ENCODE measurements at regions not wholly inside any gene's neighbourhood (a gene's known extent, or its start where the extent isn't known, plus 50 kb on each side); places are given as distances from the start of the nearest gene placed in this dataset.

DNA sequence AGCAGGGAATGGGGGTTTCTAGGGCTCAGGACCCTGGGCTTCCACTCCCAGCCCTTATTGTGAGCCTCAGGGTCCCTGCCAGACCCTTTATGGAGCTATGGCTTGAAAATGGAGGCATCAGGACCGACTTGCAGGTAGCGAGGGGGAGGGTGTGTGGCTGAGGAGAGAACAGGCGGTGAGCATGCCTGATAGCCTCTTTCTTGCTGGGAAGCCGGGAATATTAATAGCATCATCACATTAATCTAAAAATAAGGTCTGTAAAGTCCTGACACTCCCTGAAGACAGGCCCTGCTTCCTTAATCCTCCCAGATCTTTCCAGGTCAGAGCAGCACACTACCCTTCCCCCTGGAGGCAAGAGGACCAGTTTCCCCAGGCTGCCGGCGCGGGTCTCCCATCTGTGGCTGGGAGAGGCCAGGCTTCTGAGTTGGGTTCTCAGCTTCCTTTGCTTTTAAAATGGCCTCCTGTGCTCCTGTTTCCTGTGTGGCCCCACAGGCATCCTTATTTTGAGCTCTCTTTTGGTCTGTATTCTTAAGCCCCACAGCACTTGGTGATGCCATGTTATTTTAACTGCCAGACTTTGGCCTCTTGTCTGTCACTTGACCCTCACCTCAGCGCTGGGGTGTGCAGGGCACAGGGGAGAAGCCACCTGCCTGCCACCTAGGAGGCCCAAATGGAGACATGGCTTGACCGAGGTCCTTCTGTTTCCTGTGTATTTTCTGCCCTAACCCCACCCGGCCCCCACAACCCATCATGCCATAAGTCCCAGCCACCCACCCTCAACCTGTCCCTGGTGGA is 185.0 kb upstream of the TOPAZ1 start:
- DNase-seq (ENCODE audit: low spot score), result no peak

DNA sequence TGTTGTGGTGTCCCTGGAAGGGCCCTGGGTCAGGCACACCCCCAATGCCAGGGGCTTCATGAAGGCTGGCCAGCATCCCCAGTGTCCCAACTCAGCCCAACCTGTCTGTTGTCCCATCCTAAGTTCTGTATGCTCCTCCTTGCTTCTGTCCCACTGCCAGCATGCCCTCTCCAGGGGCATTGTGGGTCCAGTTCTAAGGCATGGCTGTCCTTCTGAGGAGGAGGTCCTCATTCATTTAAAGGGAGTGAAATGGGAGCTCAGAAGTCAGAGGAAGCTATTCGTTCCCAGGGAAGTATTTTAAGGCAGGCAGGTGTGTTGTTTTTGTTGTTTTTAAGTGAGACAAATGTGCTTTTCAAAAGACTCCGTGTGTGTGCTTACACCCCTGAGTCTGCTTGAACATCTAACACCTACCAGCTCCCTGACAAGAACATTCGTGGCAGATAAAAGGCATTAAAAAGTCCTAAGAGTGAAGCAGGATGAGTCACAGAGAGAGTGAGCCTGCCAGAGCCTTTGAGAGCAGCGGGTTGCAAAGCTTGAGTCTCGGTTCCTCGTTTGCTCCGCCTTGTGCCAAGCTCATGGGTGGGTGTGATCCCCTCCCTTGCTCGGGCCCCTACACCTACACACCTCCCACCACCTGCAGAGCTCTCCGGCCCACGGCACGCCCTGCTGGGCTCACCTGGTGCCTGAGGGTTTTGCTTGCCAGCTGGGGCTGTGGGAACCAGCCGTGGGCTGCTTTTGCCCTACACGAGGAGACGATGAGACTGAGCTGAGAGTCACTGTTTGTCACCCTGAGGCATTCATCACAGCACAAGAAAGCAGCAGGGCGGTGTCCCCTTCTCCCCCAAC is 183.4 kb upstream of the TOPAZ1 start:
- no peak for DNase-seq (ENCODE audit: low spot score)

DNA sequence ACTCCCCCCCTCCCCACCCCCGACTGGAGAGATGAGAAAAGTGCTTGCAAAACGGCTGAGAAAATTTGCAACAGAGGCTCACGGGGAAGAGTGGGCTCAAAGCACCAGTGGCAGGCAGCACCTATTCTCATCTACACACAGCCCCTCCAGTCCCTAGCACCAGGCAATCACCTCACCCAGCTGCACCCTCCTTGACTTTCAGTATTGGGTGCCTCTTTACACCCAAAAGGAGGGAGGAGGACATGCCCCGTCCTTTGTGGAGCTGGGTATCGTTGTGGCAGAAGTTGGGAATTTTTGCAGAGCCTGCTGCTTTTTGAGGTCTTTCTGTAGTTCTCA is 182.8 kb upstream of the TOPAZ1 start:
- no peak for DNase-seq (ENCODE audit: low spot score)

GRCh38 chr3:44060164-44060563 is 181.5 kb upstream of the TOPAZ1 start:
- DNase-seq (ENCODE audit: low spot score), result no peak

DNA sequence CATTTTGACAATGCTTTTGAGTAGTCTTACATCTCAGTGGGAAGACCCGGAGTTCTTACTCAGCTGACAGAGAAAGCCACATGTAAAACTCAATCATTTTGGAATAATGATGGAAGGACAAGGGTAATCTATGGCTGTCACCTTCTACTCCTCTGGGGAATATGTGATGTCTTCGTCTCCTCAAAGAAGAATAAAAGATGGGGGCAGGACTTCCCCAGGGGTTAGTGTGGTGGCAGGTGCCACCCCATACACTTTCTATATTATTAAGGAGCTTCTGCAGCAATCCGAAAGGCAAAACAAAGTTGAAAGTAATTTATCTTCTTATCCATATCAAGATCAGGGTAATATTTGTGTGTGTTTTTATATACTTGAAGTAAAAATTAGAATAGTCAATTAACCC is 180.4 kb upstream of the TOPAZ1 start:
- DNase-seq (ENCODE audit: low spot score), result no peak

- DNase-seq (ENCODE audit: low spot score), result no peak
Measured at GRCh38 chr3:44061961-44062360, 179.7 kb upstream of the TOPAZ1 start.

- DNase-seq (ENCODE audit: low spot score), result no peak
Measured at GRCh38 chr3:44065311-44066094, 176.2 kb upstream of the TOPAZ1 start.

DNA sequence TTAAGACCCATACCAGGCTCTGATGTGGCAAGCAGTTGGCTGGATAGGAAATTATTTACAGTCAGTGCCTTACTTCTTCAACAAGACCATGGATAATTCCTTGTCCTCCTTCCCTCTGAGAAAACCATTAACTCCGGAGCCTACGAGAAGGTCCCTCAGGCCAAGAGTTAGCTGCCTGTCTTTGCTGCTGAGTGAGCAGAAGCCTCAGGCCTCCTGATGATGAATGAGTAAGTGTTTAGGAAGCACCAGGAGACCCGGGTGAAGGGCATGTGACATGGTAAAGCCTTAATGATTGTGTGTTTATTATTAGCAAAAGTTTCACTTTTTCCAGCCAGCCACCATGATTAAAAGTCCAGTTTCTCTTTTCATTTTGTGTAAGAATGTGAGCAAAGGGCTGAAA is 174.9 kb upstream of the TOPAZ1 start:
- no peak for DNase-seq (ENCODE audit: low spot score)

GRCh38 chr3:44067431-44067830 is 174.3 kb upstream of the TOPAZ1 start:
- DNase-seq (ENCODE audit: low spot score), result no peak

GRCh38 chr3:44068753-44069152 is 172.9 kb upstream of the TOPAZ1 start:
- no peak for DNase-seq (ENCODE audit: low spot score)

- DNase-seq (ENCODE audit: low spot score), result no peak
Measured at GRCh38 chr3:44069276-44069675, 172.4 kb upstream of the TOPAZ1 start.

GRCh38 chr3:44070841-44071546 is 170.7 kb upstream of the TOPAZ1 start:
- DNase-seq (ENCODE audit: low spot score), result no peak

- DNase-seq (ENCODE audit: low spot score), result no peak
Measured at GRCh38 chr3:44072601-44073540, 168.8 kb upstream of the TOPAZ1 start.

GRCh38 chr3:44074181-44074580 is 167.5 kb upstream of the TOPAZ1 start:
- DNase-seq (ENCODE audit: low spot score), result no peak

DNA sequence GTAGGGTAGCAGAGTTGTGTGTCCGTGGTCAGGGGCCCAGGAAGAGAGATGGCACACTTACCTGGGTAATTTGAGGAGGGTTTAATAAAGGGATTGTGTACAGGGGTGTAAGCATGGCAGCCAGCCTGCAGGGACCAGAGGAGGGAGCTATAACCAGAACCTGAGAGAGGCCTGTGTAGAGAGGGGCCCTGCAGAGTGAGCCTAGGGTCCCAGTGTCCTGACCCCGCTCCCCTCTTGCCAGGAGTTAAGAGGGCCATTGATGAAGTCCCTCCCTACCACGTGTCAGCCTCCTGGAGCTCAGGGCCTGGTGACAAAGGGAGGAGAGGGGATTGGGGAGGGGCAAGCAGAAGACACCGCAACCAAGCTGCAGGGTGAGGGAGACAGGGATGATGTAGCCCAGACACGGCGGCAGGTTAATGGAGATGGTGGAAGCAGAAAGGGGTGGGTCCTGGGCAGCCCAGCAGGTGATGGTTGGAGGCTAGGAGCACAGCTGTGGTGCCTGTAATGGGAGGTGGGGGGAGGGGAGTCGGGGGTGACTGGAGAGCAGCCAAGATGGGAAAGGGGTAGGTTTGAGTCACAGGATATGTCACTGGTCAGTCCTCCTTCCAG is 165.4 kb upstream of the TOPAZ1 start:
- no peak for DNase-seq (ENCODE audit: low spot score)

- no peak for DNase-seq (ENCODE audit: low spot score)
Measured at GRCh38 chr3:44077267-44077666, 164.4 kb upstream of the TOPAZ1 start.

- DNase-seq (ENCODE audit: low spot score), result no peak
Measured at GRCh38 chr3:44078863-44079262, 162.8 kb upstream of the TOPAZ1 start.

DNA sequence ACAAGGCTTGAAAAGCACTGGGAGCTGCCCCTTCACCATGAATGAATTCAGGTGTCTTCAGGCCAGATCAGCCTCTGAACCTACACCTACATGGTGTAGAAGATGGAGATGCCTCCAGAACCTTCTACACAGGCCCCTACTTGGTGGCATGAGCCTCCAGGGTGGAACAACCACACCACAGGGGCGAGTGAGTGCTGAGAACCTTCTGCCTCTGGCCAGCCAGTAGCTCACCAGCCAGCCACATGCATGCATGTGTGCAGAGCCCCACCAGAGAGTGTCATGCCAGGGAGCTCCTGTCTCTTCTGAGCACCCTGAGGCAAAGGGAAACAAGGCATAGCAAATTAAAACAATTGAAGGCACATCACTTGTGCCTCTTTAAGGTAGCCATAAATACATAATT is 161.8 kb upstream of the TOPAZ1 start:
- no peak for DNase-seq (ENCODE audit: low spot score)

DNA sequence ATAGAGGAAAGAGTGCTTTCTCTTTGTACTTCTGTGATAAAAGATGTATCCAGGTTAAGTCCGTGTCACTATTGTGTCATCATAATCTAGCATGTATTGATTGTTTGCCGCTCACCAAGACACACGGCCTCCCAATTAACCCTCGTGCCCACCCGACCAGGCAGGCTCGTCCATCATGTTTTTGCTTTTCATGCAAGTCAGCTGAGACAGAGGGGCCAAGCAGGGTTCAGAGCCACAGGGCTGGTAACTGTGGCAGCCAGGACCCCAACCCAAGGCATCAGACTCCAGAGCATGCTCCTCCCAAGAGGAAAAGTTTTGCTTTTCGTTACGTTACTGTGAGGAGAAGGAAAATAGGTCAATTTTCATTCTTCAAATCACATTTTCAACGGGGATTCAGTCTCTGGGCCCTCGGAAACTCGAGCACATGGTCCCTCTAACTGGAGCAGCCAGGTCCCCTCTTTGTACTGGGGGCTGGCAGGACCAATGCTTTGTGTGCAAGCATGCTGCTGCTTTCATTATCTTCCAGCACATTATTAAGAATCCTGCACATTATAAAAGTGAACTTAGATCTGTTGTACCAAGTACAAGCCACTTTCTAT is 161.1 kb upstream of the TOPAZ1 start:
- DNase-seq (ENCODE audit: low spot score), result no peak

DNA sequence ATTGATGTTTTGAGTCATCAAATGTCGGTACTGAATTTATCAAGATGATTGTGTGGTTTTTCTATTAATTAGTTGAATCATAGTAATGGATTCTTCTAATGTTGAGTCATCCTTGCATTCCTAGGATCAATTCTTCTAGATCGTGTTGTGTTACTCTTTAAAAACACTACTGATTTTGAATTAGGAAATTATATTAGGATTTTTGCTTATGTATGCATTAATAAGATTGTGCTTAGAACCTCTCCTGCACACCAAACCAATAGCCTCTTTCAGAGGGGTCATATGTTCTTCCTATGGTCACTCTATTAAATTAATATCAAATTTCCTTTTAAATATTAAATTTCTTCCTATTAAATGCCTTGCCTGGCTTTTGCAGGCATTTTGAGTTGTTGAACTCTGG is 151.7 kb upstream of the TOPAZ1 start:
- no peak for DNase-seq (ENCODE audit: low spot score)
